NCI-H1048 (cell line): ENCODE measurements at regions not wholly inside any gene's neighbourhood (a gene's known extent, or its start where the extent isn't known, plus 50 kb on each side); places are given as distances from the start of the nearest gene placed in this dataset.

Source experiments
- DNase-seq: peaks from one replicate; lab custom pipeline; 2025; lab: John Stamatoyannopoulos, UW

DNA sequence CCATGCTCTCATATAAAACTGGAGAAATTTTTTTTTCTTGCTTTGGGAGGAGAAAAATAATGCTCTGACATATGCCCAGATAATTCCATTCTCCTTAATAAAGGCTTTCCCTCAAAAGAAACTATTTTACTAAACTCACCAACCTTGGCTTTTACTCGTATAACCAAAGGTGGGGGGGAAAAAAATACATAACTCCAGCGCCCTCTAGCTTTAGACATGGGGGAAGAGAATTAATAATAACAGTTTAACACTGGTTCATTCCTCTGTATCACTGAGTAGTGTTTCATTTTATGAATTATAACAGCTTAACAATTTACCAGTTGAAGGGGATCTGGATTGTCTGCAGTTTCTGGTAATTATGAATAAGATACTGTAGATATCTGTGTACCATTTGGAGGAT, 1226.1 kb downstream of the GRIK2 start:
- DNase-seq, result peak; percentile 5

DNA sequence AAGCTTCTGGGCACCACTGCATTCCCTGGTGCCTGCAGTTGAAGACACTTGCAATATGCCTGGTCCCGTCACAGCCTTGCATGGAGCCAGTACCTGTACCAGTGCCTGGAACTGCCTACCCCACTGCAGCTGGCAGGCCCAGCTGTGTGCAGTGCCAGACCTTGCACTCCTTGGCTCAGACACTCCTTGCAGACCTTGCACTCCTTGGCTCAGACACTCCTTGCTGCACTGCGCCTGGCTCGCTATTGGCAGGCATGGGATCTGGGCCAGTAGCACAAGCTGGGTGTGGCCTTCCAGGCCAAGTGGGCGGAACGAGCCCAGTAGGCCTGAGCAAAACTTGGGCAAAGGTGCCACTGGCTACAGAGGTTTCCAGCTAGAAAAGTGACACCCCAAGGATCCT, 1189.1 kb downstream of the GRIK2 start:
- no peak for DNase-seq

DNA sequence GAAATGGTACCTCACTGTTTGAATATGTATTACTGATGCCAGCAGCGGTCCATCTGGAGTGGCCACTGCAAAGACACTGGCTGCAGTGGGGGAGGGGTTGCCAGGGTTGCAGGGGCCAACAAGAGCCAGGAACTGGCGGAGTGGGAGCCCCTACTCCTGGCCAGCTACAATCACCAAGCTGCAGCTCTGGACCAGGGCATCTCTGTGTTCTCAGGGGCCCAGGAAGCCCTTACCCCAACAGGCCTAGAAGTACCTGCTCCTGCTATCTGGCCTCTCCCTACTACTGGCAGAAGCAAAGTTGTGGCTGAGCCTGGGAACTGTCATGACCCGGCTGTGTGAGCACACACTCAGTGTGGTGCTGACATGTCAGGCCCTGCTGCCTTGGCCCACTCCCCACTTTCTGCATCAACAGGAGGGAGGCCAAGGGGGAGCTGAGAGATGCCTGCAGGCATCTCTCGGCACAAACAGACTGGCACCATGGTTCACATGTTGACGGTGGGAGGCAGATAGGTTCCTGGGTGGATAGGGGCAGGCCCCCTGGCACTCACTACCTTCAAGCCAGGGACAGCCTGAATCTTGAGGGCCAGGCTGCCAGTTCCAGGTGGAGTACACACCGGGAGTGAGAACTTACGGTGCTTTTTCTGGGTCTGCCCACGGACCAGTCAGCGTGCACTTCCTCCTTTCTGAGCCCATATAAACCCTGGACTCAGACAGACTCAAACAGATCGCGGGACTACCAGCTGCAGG, 1188.0 kb downstream of the GRIK2 start:
- DNase-seq, result no peak

DNA sequence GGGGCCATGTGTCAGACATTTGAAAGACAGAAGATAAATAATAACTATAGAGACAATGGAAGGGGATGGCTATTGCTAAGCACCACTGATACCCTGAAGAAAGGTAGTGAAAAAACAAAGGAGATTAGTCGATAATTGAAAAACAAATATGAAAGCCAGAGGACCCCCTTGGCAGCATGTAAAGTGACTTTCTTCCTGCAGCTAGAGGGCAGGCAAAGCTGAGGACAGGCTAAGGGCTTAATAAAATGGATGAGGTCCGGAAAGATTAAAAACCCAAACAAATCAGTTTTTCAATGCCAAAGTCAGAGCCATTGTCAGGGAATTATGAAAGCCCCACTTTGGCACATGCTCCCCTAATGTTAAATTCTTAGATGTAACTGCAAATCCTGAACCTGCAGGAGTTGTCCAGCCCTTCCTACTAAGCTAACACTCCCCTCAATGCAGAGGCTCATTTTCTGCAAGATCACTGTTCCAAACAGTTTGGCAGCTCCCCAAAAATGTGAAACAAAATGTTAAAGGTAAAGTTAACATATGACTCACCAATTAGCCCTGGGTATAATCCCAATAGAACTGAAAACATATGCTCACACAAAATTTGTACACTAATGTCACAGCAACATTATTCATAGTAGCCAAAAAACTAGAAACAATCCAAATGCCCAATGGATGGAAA, 1177.9 kb downstream of the GRIK2 start:
- no peak for DNase-seq

DNA sequence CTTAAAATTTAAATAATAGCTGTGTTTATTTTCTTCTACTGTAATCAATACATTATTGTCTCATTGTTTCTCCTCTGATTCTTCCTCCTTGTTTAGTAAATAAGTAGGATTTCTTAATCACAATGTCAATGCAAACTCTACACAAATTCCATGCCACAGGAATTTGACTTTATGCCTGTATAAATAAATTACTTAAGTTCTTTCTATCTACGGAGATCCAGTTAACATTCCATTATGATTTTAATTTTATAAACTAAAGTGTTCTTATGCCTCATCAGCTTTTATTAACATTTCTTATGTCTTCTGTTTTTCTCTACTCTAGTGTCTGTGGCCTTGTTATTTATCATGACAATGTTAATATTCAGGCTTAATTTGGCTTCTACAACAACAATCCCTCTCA, 1169.2 kb downstream of the GRIK2 start:
- DNase-seq, result no peak

DNA sequence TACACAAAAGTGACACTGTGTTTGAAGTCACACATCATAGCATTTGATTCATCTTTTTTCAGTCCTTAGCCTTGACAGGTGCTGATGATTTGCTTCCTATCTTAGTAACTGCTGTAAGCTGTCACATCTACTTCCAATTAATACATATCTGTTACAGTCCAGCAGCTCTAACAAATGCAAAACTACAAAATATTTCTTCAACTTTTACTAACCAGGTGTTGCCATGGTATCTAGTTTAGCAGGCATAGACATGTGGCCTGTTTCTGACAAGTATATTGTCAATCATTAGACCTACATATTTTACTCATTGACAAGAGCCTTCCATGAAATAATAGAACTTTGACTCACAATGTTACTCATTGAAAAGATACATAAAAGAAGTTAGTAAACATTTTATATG, 1159.7 kb downstream of the GRIK2 start:
- no peak for DNase-seq

DNA sequence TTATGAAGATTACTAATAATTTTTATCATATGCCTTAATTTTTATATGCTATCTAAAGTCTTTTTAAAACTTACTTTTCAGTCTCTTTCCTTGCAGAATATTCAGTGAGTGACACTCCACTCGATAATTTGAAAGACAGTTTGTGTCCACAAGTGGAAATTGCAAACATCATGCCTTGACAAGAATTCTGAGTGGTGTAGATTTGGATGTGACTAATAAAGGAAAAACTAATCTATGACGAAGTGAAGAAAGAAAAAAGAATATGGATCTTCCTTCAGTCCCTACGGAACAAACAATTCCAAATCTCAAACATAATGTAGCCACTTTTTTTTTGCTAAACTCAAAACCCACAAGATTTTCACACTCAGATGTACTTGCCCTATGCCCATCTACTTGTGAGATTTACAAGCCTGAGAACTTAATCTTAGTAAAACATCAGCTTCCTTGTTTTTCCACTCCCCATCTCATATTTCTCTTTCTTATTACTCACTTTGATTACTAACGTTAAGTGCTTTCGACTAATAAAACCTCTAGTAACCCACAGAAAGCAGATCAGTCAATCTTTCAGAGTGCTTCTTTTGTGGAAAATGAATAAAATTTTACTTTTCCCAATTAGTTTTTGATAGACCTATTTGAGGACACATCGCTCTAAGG, 1155.8 kb downstream of the GRIK2 start:
- no peak for DNase-seq

DNA sequence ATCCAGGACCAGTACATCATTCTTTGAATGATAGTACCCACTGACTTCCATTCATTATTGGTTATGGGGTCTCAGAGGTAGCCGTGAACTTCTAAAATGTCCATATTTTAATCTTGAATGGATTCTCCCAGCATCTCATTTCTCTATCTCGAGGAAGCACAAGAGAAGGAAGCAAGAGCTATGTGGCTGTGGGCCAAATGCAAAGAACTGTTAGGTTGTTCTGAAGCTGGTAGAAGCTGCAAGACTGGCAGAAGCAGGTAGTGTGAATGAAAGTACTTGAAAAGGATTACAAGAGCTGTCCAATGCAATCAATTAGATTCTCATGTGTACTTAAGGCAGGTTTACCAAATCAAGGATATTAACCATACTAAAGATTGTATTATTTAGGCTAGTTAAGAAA, 1131.8 kb downstream of the GRIK2 start:
- no peak for DNase-seq

DNA sequence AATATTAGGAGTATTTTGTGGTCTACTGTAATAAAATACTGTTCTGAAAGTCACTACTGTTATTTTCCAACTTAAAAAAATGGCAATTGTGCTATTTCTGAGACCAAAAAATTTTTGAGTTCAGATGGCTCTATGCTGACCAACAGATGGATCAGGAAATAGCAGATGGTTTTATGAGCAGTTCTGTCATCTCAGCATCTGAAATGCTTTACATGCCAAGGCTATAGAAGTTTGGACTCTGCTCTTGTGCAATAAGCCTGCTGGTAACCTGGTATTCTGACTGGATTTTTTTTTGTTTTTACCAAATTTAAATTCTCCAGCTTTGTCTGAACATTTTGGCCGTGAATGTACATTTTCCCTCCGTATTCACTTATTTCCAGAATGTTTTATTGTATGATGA, 1127.5 kb downstream of the GRIK2 start:
- no peak for DNase-seq

DNA sequence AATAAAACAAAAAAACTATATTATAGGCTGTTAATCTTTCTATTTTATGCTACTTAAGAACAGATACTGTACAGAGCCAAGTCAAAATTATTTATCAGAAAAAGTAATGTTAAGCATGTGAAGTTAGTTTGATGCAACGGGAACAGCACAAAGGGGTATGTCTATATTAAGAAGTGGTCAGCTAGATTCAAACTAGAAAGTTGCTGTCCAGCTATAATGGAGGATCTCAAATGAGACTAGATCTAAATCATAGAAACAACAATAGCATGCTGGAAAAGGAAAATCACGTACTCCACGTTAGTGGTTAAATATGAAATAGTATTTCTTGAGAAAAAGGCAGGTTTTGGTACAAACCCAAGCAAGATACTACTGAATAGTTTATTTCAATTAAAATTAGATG, 1124.0 kb downstream of the GRIK2 start:
- no peak for DNase-seq

DNA sequence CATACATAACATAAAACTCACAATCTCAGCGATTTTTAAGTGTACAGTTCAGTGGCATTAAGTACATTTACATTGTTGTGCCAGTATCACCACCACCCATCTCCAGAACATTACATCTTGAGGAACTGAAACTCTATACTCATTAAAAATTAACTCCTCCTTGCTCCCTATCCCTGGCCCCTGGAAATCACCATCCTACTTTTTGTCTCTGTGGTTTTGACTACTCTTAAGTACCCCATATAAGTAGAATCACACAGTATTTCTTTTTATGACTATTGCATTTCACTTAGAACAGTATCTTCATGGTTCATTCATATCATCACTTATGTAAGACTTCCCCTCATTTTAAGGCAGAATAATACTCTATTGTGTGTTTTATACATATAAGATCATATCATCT, 1108.1 kb downstream of the GRIK2 start:
- no peak for DNase-seq

DNA sequence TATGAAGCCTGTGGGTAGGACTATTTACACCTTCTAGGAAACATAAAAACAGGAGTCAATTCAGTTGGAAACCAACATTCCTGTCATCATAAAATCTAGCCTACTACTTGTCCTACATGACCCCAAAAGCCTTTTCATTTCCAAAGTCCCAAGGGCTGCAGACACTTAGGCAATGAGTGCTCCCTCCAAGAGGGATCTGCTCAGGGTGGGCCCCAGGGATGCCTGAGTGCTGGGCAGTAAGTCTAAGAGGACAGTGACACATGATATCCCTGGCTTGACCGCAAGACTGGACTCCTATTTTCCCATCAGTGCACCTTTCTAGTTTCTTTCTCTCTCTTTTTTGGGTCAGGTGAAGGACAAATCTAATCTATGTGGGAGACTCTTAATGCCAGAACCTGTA, 1101.3 kb downstream of the GRIK2 start:
- no peak for DNase-seq

DNA sequence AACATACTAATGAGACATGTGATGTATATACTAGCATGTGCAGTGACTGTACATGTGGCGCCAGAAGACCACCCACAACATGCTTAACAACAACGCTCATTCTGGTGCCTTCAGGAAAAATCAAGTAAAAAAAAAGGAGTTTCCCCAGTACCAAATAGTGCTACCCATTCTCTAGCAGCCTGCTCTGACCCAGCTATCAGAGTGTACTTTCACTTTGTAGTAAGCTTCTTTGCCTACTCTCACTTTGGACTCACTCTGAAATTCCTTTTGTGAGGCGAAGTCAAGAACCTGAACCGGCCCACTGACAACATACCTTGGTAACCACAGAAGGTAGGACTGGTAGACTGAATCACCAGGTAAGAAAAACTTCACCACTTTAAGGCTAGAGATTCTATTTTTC, 1100.0 kb downstream of the GRIK2 start:
- DNase-seq, result no peak

DNA sequence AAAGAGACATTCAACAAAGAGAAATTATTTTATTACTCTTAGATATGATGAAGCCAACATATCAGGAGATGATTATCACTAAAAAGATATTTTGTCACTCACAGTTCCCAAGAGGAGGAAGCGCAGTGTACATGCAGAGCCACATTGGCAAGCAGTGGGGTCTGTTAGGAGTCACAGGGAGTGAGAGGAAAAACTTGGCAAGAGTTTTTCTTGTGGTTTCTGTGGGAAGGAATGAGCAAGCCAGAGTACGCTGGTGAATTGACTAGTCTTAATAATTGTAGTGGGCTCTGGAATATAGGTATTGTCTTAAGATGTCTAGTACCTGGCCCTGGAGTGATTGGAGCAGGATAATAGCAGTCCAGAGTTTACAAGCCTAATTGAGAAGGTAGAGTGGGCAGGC, 1095.2 kb downstream of the GRIK2 start:
- no peak for DNase-seq

DNA sequence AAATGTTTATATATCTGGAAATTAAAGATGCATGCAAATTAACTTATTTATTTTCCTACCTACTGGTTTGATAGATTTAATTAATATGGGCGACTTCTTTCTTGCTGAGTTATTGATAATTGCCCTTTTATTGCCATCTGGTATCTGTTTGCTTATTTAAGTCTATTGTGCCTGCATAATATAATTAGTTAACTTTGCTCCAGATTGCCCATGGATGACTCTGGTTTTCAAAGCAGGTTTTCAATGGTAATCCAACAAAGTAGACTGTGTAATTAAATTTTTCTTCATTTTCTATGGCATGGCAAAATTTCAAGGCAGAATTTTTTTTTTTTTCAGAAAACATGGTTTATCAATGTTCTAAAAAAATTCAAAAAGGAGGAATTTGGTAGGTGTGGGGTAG, 1092.0 kb downstream of the GRIK2 start:
- no peak for DNase-seq

DNA sequence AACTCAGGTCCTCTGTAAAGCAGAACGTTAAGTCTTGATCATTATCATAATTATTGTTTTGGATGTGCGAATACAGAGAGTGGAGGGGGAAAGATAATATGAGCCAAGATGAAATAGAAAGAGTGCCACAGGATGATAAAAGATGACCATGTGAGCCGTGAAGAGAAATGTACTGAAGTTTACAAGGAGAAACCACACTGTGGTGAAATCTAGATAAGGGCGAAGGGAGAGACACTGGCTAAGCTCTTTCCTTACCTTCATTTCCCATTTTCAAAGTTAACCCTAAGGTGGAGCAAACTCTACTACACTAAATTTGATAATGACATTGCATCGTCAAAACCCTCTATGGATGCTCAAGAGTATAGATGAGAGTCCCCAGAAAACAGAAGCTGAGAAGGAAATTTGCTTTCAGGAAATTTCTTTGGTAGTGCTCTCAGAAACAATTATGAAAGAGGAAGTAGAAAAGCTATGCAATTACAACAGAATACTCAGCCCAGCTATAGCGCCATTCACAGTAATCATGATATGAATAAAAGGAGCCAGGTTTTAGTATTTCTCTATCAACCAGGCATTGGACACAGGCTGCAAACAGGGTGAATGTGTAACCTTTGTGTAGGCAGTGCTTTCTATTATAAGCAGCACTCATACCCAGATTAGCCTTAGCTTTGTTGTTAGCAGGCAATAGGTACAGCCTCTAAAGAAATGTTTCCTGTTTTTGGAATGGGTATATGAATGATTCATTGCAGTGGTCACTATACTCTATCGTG, 1080.7 kb downstream of the GRIK2 start:
- DNase-seq, result no peak

DNA sequence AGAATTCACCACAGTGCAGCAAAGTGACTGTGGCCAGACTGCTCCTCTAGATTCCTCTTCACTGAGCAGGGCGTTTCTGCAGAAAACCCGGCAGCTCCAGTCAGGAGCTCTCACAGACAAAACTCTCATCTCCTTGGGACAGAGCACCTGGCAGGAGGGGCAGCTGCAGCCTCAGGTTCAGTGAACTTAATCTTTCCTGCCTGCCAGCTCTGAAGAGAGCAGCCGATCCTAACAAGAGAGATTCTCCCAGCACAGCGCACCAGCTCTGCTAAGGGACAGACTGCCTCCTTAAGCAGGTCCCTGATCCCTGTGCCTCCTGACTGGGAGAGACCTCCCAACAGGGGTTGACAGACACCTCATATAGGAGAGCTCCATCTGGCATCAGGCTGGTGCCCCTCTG, 1065.5 kb downstream of the GRIK2 start:
- DNase-seq, result no peak

DNA sequence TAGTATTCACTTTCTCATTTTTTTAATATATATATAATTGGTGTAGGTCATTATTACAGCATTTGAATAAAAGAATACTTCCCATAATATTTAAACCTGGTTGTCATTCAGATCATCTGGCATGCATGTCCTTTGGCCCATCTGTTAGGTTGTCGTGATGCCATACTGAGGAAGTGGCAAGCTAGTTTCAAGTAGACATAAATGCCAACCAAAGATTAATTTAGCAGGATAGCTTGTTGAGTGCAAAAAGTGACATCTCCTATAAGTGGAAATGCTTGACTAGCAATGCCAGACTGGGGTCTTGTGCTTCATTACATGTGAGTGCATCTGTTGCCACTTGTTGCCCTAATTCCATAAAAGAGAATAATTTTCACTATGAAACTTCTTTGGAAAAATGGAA, 1044.7 kb downstream of the GRIK2 start:
- no peak for DNase-seq

DNA sequence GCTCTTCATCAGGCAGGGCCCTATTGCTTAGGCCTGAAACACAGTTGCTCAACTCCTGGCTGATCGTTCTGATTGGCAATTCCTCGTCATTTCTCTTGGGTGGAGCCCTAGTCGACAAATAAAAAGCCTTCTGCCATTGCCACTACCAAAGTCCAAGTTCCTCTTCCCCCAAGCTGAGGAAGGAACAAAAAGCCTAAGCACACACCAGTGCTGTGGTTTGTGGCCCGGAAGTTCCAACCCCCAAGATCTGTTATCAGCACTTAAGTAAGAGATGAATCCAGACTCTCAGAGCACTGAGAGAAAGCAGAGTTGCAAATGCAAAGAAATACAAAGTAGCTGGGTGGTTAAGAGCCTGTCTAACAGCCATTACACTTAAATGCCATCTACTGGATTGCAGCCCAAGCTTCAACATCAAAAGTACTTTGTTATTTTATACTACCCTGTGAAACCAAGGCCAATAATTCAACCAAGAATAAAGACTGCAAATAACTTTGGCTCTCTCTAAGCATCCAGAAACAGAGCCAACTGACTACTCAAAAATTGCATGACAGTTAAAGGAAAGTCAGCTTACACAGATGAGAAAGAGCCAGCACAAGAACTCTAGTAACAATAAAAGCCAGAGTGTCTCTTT, 1024.0 kb downstream of the GRIK2 start:
- no peak for DNase-seq

DNA sequence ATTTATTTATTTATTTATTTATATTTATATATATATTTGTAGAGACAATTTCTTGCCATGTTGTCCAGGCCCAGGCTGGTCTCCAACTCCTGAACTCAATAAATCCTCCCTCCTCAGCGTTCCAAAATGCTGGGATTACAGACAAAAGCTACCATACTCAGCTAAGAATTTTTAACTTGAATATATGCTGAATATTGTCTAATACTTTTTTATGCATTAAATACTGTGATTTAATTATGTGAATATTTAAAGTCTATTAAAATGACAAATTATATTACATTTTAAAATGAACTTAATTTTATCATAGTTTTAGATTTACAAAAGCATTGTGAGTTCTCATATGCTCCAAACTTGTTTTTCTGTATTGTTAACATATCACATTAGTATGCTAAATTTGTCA, 1022.4 kb downstream of the GRIK2 start:
- no peak for DNase-seq

DNA sequence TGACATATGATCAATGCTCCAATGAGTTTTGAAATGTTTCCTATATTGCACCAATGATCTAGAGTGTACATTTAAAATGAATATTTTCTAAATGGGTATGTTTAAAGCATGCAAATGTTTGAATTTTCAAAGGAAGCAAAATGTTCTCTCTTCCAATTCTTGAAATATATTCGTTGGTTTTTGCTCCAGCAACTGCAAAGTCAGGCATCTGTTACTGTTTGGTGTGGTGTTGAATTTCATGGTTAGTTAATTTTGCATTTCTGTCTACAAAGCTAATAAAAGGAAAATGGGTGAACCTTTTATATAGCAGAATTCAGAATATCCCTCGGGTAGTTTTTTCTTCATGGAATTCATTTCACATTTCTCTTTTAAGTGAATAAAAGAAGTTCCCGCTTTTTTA, 1018.3 kb downstream of the GRIK2 start:
- no peak for DNase-seq
